ENCODE measurements at regions not wholly inside any gene's neighbourhood (a gene's known extent, or its start where the extent isn't known, plus 50 kb on each side); places are given as distances from the start of the nearest gene placed in this dataset.

DNA sequence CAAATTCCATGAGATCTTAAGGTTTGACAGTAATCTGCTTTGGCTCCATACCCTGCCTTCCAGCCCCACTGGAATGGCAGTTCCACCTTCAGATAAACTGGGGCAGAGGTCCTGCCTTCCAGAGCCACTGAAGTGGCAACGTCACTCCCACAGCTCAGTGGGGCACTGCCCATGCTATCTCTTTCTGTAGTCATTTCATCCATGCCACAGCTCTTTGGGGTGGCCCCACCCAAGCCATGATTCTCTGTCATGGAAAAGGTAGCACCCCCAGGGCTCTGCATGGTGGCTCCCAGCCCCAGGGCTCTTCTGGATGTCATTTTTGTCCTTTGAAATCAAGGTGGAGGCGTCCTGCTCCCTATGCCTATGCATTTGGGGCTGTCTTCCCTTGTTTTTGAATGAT lies 596.5 kb downstream of the SPOCK3 start:
- TF ChIP-seq, protein P1, sequence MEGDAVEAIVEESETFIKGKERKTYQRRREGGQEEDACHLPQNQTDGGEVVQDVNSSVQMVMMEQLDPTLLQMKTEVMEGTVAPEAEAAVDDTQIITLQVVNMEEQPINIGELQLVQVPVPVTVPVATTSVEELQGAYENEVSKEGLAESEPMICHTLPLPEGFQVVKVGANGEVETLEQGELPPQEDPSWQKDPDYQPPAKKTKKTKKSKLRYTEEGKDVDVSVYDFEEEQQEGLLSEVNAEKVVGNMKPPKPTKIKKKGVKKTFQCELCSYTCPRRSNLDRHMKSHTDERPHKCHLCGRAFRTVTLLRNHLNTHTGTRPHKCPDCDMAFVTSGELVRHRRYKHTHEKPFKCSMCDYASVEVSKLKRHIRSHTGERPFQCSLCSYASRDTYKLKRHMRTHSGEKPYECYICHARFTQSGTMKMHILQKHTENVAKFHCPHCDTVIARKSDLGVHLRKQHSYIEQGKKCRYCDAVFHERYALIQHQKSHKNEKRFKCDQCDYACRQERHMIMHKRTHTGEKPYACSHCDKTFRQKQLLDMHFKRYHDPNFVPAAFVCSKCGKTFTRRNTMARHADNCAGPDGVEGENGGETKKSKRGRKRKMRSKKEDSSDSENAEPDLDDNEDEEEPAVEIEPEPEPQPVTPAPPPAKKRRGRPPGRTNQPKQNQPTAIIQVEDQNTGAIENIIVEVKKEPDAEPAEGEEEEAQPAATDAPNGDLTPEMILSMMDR (IDR thresholded peaks at IDR 0.05; ENCODE audit: insufficient read depth, low read depth, low read length), result no peak
- TF ChIP-seq EZH2 (IDR thresholded peaks at IDR 0.05; ENCODE audit: insufficient read depth, low read length), result no peak

Measured in astrocyte (in vitro differentiated cells and primary cell).